ENCODE measurements at regions not wholly inside any gene's neighbourhood (a gene's known extent, or its start where the extent isn't known, plus 50 kb on each side); places are given as distances from the start of the nearest gene placed in this dataset.
"Not testable (repeated sequence)": the region's sequence is repeated elsewhere in the genome, so short reads cannot be mapped to it uniquely, and the experiment has no call there.

- no peak for TF ChIP-seq CTCF (IDR thresholded peaks at IDR 0.05; ENCODE audit: borderline replicate concordance, control extremely low read depth, extremely low read depth, insufficient read depth, missing control alignments)
- in situ Hi-C loops (cut with MboI; ENCODE audit: low sequenced_read_pairs, unreplicated experiment): no loop called here
Observed at GRCh38 chr3:33941804-33942203, 143.4 kb downstream of the PDCD6IP start.

GRCh38 chr3:33942483-33943150, 144.2 kb downstream of the PDCD6IP start:
- no peak for TF ChIP-seq CTCF (IDR thresholded peaks at IDR 0.05; ENCODE audit: borderline replicate concordance, control extremely low read depth, extremely low read depth, insufficient read depth, missing control alignments)
- DNase-seq (ENCODE audit: low spot score): no peak
- in situ Hi-C loops (cut with MboI; ENCODE audit: low sequenced_read_pairs, unreplicated experiment): no loop called here

More at GRCh38 chr3:33941804-33942203, 143.4 kb downstream of the PDCD6IP start:
- no peak for DNase-seq (ENCODE audit: low spot score)

GRCh38 chr3:33943277-33943676, 144.8 kb downstream of the PDCD6IP start:
- no peak for DNase-seq (ENCODE audit: low spot score)
- in situ Hi-C loops (cut with MboI; ENCODE audit: low sequenced_read_pairs, unreplicated experiment): no loop called here
- TF ChIP-seq CTCF (IDR thresholded peaks at IDR 0.05; ENCODE audit: borderline replicate concordance, control extremely low read depth, extremely low read depth, insufficient read depth, missing control alignments): no peak

GRCh38 chr3:33946612-33947011, 148.2 kb downstream of the PDCD6IP start:
- DNase-seq (ENCODE audit: low spot score); in situ Hi-C loops (cut with MboI; ENCODE audit: low sequenced_read_pairs, unreplicated experiment): not testable (repeated sequence)

- TF ChIP-seq CTCF (IDR thresholded peaks at IDR 0.05; ENCODE audit: borderline replicate concordance, control extremely low read depth, extremely low read depth, insufficient read depth, missing control alignments): no peak
- no peak for DNase-seq (ENCODE audit: low spot score)
- in situ Hi-C loops (cut with MboI; ENCODE audit: low sequenced_read_pairs, unreplicated experiment): no loop called here
Observed at GRCh38 chr3:33947272-33948195, 149.1 kb downstream of the PDCD6IP start.

- in situ Hi-C loops (cut with MboI; ENCODE audit: low sequenced_read_pairs, unreplicated experiment): no loop called here
- no peak for DNase-seq (ENCODE audit: low spot score)
- no peak for TF ChIP-seq CTCF (IDR thresholded peaks at IDR 0.05; ENCODE audit: borderline replicate concordance, control extremely low read depth, extremely low read depth, insufficient read depth, missing control alignments)
Observed at GRCh38 chr3:33949074-33949473, 150.6 kb downstream of the PDCD6IP start.

GRCh38 chr3:33954956-33955355, 156.5 kb downstream of the PDCD6IP start:
- no peak for DNase-seq (ENCODE audit: low spot score)
- no peak for TF ChIP-seq CTCF (IDR thresholded peaks at IDR 0.05; ENCODE audit: borderline replicate concordance, control extremely low read depth, extremely low read depth, insufficient read depth, missing control alignments)
- in situ Hi-C loops (cut with MboI; ENCODE audit: low sequenced_read_pairs, unreplicated experiment): no loop called here
